ENCODE measurements at regions not wholly inside any gene's neighbourhood (a gene's known extent, or its start where the extent isn't known, plus 50 kb on each side); places are given as distances from the start of the nearest gene placed in this dataset.
A peak's percentile ranks its signal among the peaks of the same experiment; 100 is the strongest.

DNA sequence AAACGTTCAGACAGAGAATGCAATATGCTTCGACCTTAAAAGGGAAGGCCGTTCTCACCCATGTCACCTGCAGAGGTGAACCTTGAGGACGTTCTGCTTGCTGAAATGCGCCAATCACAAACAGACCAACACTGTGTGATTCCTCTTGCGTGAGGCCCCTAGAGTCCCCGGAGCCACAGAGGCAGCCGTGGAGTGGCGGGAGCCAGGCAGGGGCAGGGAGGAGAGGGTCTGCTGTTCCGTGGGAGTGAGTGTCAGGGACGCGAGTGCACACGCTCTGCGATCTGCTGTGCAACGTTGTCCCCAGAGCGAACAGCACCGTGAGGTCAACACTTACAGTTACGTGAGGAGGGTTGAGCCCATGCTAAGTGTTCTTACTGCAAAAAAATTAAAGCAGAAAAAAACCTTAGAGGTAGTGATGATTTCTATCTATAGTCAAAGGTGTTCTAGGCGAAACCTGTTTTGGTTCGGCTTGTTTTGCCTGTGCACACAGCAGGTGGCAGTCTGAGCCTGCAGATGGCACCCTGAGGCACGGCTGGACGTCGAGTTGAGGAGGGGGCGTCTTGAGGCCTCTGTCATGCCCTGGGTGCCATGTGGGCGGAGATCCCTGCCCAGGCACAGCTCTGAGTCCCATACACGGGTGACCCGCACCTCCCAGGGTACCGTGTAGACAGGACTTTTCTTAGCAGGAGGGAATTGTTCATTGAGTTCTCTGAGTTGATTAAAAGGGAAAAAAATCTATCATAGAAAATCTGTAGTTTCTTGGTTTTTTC is 71.7 kb upstream of the FRMD1 start:
- DNase-seq (ENCODE audit: low read depth) = no peak
- no peak overlapping the region for H3K4me3 ChIP-seq (ENCODE audit: low read depth, low read length)
- TF ChIP-seq, protein P1, sequence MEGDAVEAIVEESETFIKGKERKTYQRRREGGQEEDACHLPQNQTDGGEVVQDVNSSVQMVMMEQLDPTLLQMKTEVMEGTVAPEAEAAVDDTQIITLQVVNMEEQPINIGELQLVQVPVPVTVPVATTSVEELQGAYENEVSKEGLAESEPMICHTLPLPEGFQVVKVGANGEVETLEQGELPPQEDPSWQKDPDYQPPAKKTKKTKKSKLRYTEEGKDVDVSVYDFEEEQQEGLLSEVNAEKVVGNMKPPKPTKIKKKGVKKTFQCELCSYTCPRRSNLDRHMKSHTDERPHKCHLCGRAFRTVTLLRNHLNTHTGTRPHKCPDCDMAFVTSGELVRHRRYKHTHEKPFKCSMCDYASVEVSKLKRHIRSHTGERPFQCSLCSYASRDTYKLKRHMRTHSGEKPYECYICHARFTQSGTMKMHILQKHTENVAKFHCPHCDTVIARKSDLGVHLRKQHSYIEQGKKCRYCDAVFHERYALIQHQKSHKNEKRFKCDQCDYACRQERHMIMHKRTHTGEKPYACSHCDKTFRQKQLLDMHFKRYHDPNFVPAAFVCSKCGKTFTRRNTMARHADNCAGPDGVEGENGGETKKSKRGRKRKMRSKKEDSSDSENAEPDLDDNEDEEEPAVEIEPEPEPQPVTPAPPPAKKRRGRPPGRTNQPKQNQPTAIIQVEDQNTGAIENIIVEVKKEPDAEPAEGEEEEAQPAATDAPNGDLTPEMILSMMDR (conservative IDR thresholded peaks at IDR 0.05; ENCODE audit: low read depth, low read length) = peak; percentile 79

- no peak for DNase-seq (ENCODE audit: low read depth)
- TF ChIP-seq, protein P1 (conservative IDR thresholded peaks at IDR 0.05; ENCODE audit: low read depth, low read length) = no peak
- no peak overlapping the region for H3K4me3 ChIP-seq (ENCODE audit: low read depth, low read length)
Measured at GRCh38 chr6:168149015-168149414, 70.0 kb upstream of the FRMD1 start.

GRCh38 chr6:168148231-168148849 is 69.3 kb upstream of the FRMD1 start:
- no peak overlapping the region for H3K4me3 ChIP-seq (ENCODE audit: low read depth, low read length)
- no peak for DNase-seq (ENCODE audit: low read depth)
- TF ChIP-seq, protein P1 (conservative IDR thresholded peaks at IDR 0.05; ENCODE audit: low read depth, low read length) = no peak

GRCh38 chr6:168147205-168147738 is 68.3 kb upstream of the FRMD1 start:
- no peak overlapping the region for H3K4me3 ChIP-seq (ENCODE audit: low read depth, low read length)
- TF ChIP-seq, protein P1 (conservative IDR thresholded peaks at IDR 0.05; ENCODE audit: low read depth, low read length) = no peak
- DNase-seq (ENCODE audit: low read depth) = no peak

GRCh38 chr6:168145747-168146596 is 67.0 kb upstream of the FRMD1 start:
- DNase-seq (ENCODE audit: low read depth) = no peak
- no peak overlapping the region for H3K4me3 ChIP-seq (ENCODE audit: low read depth, low read length)
- TF ChIP-seq, protein P1 (conservative IDR thresholded peaks at IDR 0.05; ENCODE audit: low read depth, low read length) = no peak

DNA sequence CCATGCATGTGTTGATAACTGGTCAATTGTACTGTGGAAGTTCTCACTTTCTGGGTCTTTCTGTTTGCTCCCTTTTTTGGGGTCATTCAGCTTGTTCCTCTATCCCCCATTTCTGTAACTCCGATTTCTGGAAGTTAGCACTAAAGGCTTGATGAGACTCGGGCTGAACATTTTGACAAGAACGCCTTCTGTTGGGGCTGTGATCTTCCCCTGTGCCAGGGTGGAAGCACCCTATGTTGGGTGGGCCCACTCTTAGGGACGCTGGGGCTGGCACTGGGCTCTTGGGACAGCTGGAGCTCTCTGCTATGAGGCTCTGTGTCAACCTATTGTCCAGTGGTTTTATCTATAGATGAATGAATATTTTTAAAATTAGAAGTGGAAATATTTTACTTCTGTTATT is 60.1 kb upstream of the FRMD1 start:
- TF ChIP-seq, protein P1 (conservative IDR thresholded peaks at IDR 0.05; ENCODE audit: low read depth, low read length) = no peak
- no peak for DNase-seq (ENCODE audit: low read depth)
- H3K4me3 ChIP-seq (ENCODE audit: low read depth, low read length) = no peak overlapping the region
